Fibroblast of lung (primary cell): ENCODE measurements at regions not wholly inside any gene's neighbourhood (a gene's known extent, or its start where the extent isn't known, plus 50 kb on each side); places are given as distances from the start of the nearest gene placed in this dataset.

Experiments
- DNase-seq, 2 donors: peaks; one replicate each; pipeline versions ENCODE4 v3.0.0 to v3.0.0-alpha.2; 2010; ENCODE audit warnings: low read depth in 2 of 2
- H2AFZ ChIP-seq: 2 replicates; pipeline ENCODE4 v1.5.1; 2012; ENCODE audit warnings: low read length, control low read depth, inconsistent platforms
- H3K27ac ChIP-seq: 2 replicates; pipeline ENCODE4 v1.5.1; 2011; ENCODE audit warnings: low read length, control low read depth; ENCODE audit not compliant: insufficient read depth
- H3K27me3 ChIP-seq: 2 replicates; pipeline ENCODE4 v1.5.1; 2011; ENCODE audit warnings: mild to moderate bottlenecking, low read length; ENCODE audit not compliant: control insufficient read depth, insufficient read depth
- H3K36me3 ChIP-seq: 2 replicates; pipeline ENCODE4 v1.5.1; 2011; ENCODE audit warnings: low read length; ENCODE audit not compliant: control insufficient read depth, insufficient read depth
- H3K4me1 ChIP-seq: 2 replicates; pipeline ENCODE4 v1.5.1; 2011; ENCODE audit warnings: low read length; ENCODE audit not compliant: control insufficient read depth, insufficient read depth; ENCODE audit errors: extremely low read depth
- H3K4me2 ChIP-seq: 2 replicates; pipeline ENCODE4 v1.5.1; 2011; ENCODE audit warnings: low read length, control low read depth; ENCODE audit not compliant: insufficient read depth; ENCODE audit errors: extremely low read depth
- H3K4me3 ChIP-seq, 4 experiments: fragments of 200-600 bp in 1 of 4; sonication (generic) in 1 of 4; replicated peaks in 1 of 4; 2 replicates each; pipeline ENCODE4 v1.5.1; 2011 to 2016; ENCODE audit warnings: low read length in 4 of 4, low read depth in 3 of 4, mild to moderate bottlenecking in 3 of 4, control low read depth in 2 of 4, inconsistent platforms in 1 of 4, mixed read lengths in 1 of 4; ENCODE audit not compliant: insufficient read depth in 1 of 4; ENCODE audit errors: control extremely low read depth in 1 of 4
- H3K79me2 ChIP-seq: 2 replicates; pipeline ENCODE4 v1.5.1; 2012; ENCODE audit warnings: mild to moderate bottlenecking, low read length, inconsistent platforms; ENCODE audit not compliant: control insufficient read depth, insufficient read depth
- H3K9ac ChIP-seq: 2 replicates; pipeline ENCODE4 v1.5.1; 2011; ENCODE audit warnings: mild to moderate bottlenecking, low read length, control low read depth; ENCODE audit not compliant: insufficient read depth
- H3K9me3 ChIP-seq: 2 replicates; pipeline ENCODE4 v1.5.1; 2012; ENCODE audit warnings: low read depth, low read length; ENCODE audit not compliant: control insufficient read depth, insufficient read depth
- H4K20me1 ChIP-seq: 2 replicates; pipeline ENCODE4 v1.5.1; 2011; ENCODE audit warnings: low read length; ENCODE audit not compliant: control insufficient read depth, insufficient read depth; ENCODE audit errors: extremely low read depth
- CTCF ChIP-seq, 2 donors: IDR thresholded peaks in 1 of 2; conservative IDR thresholded peaks in 1 of 2; 1 replicate in 1 of 2; 2 replicates in 1 of 2; pipeline ENCODE4 v1.5.1; 2011 to 2012; ENCODE audit warnings: low read length in 2 of 2, control low read depth in 1 of 2, inconsistent platforms in 1 of 2, low read depth in 1 of 2, mild to moderate bottlenecking in 1 of 2
- EZH2 ChIP-seq: IDR thresholded peaks from 2 replicates; pipeline ENCODE4 v1.5.1; 2012; ENCODE audit warnings: low read length, control low read depth, mild to moderate bottlenecking; ENCODE audit errors: missing control alignments

- no peak overlapping the region for H3K4me2 ChIP-seq
- H2AFZ ChIP-seq, result no peak overlapping the region
- H4K20me1 ChIP-seq, result no peaks in the 10 kb centered on the region
- no peak overlapping the region for H3K9ac ChIP-seq
- DNase-seq, result no peak
- no peaks in the 10 kb centered on the region for H3K4me1 ChIP-seq
- no peaks in the 10 kb centered on the region for H3K27me3 ChIP-seq
- no peaks in the 10 kb centered on the region for H3K9me3 ChIP-seq
- H3K4me3 ChIP-seq, result no peak overlapping the region
- H3K27ac ChIP-seq, result no peak overlapping the region
- no peak for TF ChIP-seq EZH2
- TF ChIP-seq CTCF (conservative IDR thresholded peaks at IDR 0.05 in 1 of 2, IDR thresholded peaks at IDR 0.05 in 1 of 2; ENCODE audit: low read depth in 1 of 2, low read length in 2 of 2), result no peak
- no peaks in the 10 kb centered on the region for H3K79me2 ChIP-seq
- H3K36me3 ChIP-seq, result no peaks in the 10 kb centered on the region
Observed at GRCh38 chr12:97910559-97910958, 448.0 kb downstream of the RMST start.

GRCh38 chr12:97912943-97913342 is 450.3 kb downstream of the RMST start:
- Histone ChIP-seq H3K4me1 (no peaks in the 10 kb centered on the region), H3K4me2 (no peak overlapping the region), H3K27me3 (no peaks in the 10 kb centered on the region), H4K20me1 (no peaks in the 10 kb centered on the region), H3K79me2 (no peaks in the 10 kb centered on the region), H3K27ac (no peak overlapping the region), H2AFZ (no peak overlapping the region), H3K36me3 (no peaks in the 10 kb centered on the region), H3K9ac (no peak overlapping the region), H3K9me3 (no peaks in the 10 kb centered on the region), H3K4me3 (no peak overlapping the region)
- no peak for TF ChIP-seq EZH2
- TF ChIP-seq CTCF (conservative IDR thresholded peaks at IDR 0.05 in 1 of 2, IDR thresholded peaks at IDR 0.05 in 1 of 2; ENCODE audit: low read depth in 1 of 2, low read length in 2 of 2), result no peak
- peak in 1 of 2 donors; percentile 7 for DNase-seq

GRCh38 chr12:97921979-97922722 is 459.5 kb downstream of the RMST start:
- H3K27ac ChIP-seq, result peak overlapping the region; percentile 37
- H3K4me2 ChIP-seq, result no peak overlapping the region

More at GRCh38 chr12:97921979-97922722, 459.5 kb downstream of the RMST start:
- Histone ChIP-seq H2AFZ (no peak overlapping the region), H3K4me3 (no peak overlapping the region), H3K4me1 (no peaks in the 10 kb centered on the region), H3K36me3 (no peaks in the 10 kb centered on the region), H3K9ac (no peak overlapping the region), H3K79me2 (no peaks in the 10 kb centered on the region), H3K27me3 (no peaks in the 10 kb centered on the region), H4K20me1 (no peaks in the 10 kb centered on the region), H3K9me3 (no peaks in the 10 kb centered on the region)
- DNase-seq, result peak; percentile 84 to 96
- TF ChIP-seq EZH2 (no peak), CTCF (conservative IDR thresholded peaks at IDR 0.05 in 1 of 2, IDR thresholded peaks at IDR 0.05 in 1 of 2; ENCODE audit: low read depth in 1 of 2, low read length in 2 of 2) (no peak)
